Osteoblast (primary cell): ENCODE measurements at regions not wholly inside any gene's neighbourhood (a gene's known extent, or its start where the extent isn't known, plus 50 kb on each side); places are given as distances from the start of the nearest gene placed in this dataset.

ENCODE experiments used
- DNase-seq: peaks from one replicate; pipeline ENCODE4 v3.0.0; 2011; ENCODE audit warnings: low spot score, mixed read lengths; ENCODE audit not compliant: insufficient read length; ENCODE audit errors: missing footprints
- H2AFZ ChIP-seq: 2 replicates; pipeline ENCODE4 v1.6.0; 2011; ENCODE audit warnings: mild to moderate bottlenecking, low read length
- H3K27ac ChIP-seq: 2 replicates; pipeline ENCODE4 v1.5.1; 2011; ENCODE audit warnings: mild to moderate bottlenecking, low read depth, low read length, moderate library complexity
- H3K27me3 ChIP-seq: 2 replicates; pipeline ENCODE4 v1.6.0; 2012; ENCODE audit warnings: mild to moderate bottlenecking, control low read depth, inconsistent platforms, low read length, moderate library complexity; ENCODE audit not compliant: insufficient read depth
- H3K36me3 ChIP-seq: 2 replicates; pipeline ENCODE4 v1.5.1; 2011; ENCODE audit warnings: mild to moderate bottlenecking, low read length, control low read depth, moderate library complexity; ENCODE audit not compliant: insufficient read depth
- H3K4me1 ChIP-seq: 2 replicates; pipeline ENCODE4 v1.5.1; 2011; ENCODE audit warnings: mild to moderate bottlenecking, low read length, control low read depth, moderate library complexity; ENCODE audit not compliant: insufficient read depth
- H3K4me2 ChIP-seq: 2 replicates; pipeline ENCODE4 v1.6.0; 2011; ENCODE audit warnings: mild to moderate bottlenecking, low read length; ENCODE audit not compliant: insufficient read depth
- H3K4me3 ChIP-seq: fragments of 200-600 bp; sonication (generic); 3 replicates; pipeline ENCODE4 v1.5.1; 2012; ENCODE audit warnings: mild to moderate bottlenecking, low read length, inconsistent platforms; ENCODE audit not compliant: insufficient read depth
- H3K79me2 ChIP-seq: 2 replicates; pipeline ENCODE4 v1.6.0; 2012; ENCODE audit warnings: mild to moderate bottlenecking, low read length, control low read depth, inconsistent platforms; ENCODE audit not compliant: insufficient read depth
- H3K9me3 ChIP-seq: 2 replicates; pipeline ENCODE4 v1.5.1; 2011; ENCODE audit warnings: low read depth, low read length, control low read depth
- H4K20me1 ChIP-seq: 2 replicates; pipeline ENCODE4 v1.6.0; 2012; ENCODE audit warnings: mild to moderate bottlenecking, low read length, control low read depth; ENCODE audit not compliant: insufficient read depth
- CTCF ChIP-seq: IDR thresholded peaks from 2 replicates; pipeline ENCODE4 v1.5.1; 2011; ENCODE audit warnings: mild to moderate bottlenecking, low read depth, low read length, moderate library complexity; ENCODE audit errors: extremely low read depth

GRCh38 chr3:194257916-194258668 lies 93.0 kb downstream of the CPN2 start:
- TF ChIP-seq CTCF, result no peak
- DNase-seq, result no peak
- Histone ChIP-seq H3K4me3 (no peak overlapping the region), H3K27me3 (peaks cover 9% of the 10 kb centered on the region), H3K4me2 (no peak overlapping the region), H3K9me3 (no peaks in the 10 kb centered on the region), H3K4me1 (no peaks in the 10 kb centered on the region), H3K27ac (no peak overlapping the region), H3K36me3 (no peaks in the 10 kb centered on the region), H4K20me1 (no peaks in the 10 kb centered on the region), H3K79me2 (no peaks in the 10 kb centered on the region), H2AFZ (no peak overlapping the region)

GRCh38 chr3:194259982-194260766 lies 91.0 kb downstream of the CPN2 start:
- no peak overlapping the region for H2AFZ ChIP-seq
- no peak for DNase-seq

DNA sequence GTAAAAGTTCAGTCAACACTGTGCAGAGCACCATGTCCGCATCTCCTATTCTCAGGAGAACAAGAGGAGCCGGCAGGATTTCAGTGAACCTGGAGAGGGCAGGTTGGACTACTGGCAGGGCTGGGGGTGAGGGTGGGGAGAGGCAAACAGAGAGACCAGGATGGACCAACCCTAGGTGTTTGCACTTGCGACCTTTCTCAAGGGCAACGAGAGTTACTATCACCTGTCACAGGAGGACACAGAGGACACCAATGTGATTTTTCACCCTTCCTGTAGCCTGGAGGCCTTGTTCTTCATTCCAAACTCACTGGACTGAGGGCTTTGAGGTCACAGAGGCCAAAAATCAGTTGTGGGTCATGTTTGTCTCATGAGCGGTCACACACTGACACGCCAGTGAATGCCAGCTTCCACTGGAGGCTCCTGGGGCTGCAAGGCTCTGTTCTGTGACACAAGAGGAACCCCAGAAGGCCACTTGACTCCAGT lies 89.5 kb downstream of the CPN2 start:
- Histone ChIP-seq H3K27me3 (peaks cover 11% of the 10 kb centered on the region), H3K9me3 (no peaks in the 10 kb centered on the region), H3K27ac (no peak overlapping the region), H3K79me2 (no peaks in the 10 kb centered on the region), H3K4me1 (peaks cover 4% of the 10 kb centered on the region), H3K36me3 (no peaks in the 10 kb centered on the region), H2AFZ (no peak overlapping the region), H4K20me1 (no peaks in the 10 kb centered on the region), H3K4me2 (no peak overlapping the region), H3K4me3 (no peak overlapping the region)
- no peak for TF ChIP-seq CTCF
- DNase-seq, result no peak

More at GRCh38 chr3:194259982-194260766, 91.0 kb downstream of the CPN2 start:
- Histone ChIP-seq H3K27ac (no peak overlapping the region), H3K4me3 (no peak overlapping the region), H3K79me2 (no peaks in the 10 kb centered on the region), H4K20me1 (no peaks in the 10 kb centered on the region), H3K4me1 (peaks cover 2% of the 10 kb centered on the region), H3K9me3 (no peaks in the 10 kb centered on the region), H3K27me3 (peaks cover 14% of the 10 kb centered on the region), H3K4me2 (no peak overlapping the region), H3K36me3 (no peaks in the 10 kb centered on the region)
- TF ChIP-seq CTCF, result no peak
